ENCODE measurements at regions not wholly inside any gene's neighbourhood (a gene's known extent, or its start where the extent isn't known, plus 50 kb on each side); places are given as distances from the start of the nearest gene placed in this dataset.

GRCh38 chr6:98116455-98116854 is 717.9 kb upstream of the POU3F2 start:
- no peak for TF ChIP-seq ISL1 (CRISPR knock-in tag; IDR thresholded peaks at IDR 0.05)
- no peak for TF ChIP-seq ZNF70 (CRISPR knock-in tag; IDR thresholded peaks at IDR 0.05)
- no peak for TF ChIP-seq POU6F1 (CRISPR knock-in tag; IDR thresholded peaks at IDR 0.05; ENCODE audit: borderline replicate concordance, low read depth)
- no peak for TF ChIP-seq TSHZ2 (CRISPR knock-in tag; IDR thresholded peaks at IDR 0.05)

All from SK-N-SH treated with all-trans-retinoic acid at 6 μM for 48 hours (cell line).